ENCODE measurements at regions not wholly inside any gene's neighbourhood (a gene's known extent, or its start where the extent isn't known, plus 50 kb on each side); places are given as distances from the start of the nearest gene placed in this dataset.

GRCh38 chr5:40386289-40386688, 293.4 kb upstream of the PTGER4 start:
- no peak for DNase-seq (ENCODE audit: low read depth in 3 of 3)

- no peak for DNase-seq (ENCODE audit: low read depth in 3 of 3)
Measured at GRCh38 chr5:40385544-40385943, 294.2 kb upstream of the PTGER4 start.

- no peak for DNase-seq (ENCODE audit: low read depth in 3 of 3)
Measured at GRCh38 chr5:40384782-40385390, 294.8 kb upstream of the PTGER4 start.

GRCh38 chr5:40383749-40384651, 295.7 kb upstream of the PTGER4 start:
- DNase-seq (ENCODE audit: low read depth in 3 of 3): no peak

GRCh38 chr5:40381676-40382363, 297.9 kb upstream of the PTGER4 start:
- DNase-seq (ENCODE audit: low read depth in 3 of 3): no peak

GRCh38 chr5:40381016-40381415, 298.7 kb upstream of the PTGER4 start:
- DNase-seq (ENCODE audit: low read depth in 3 of 3): no peak

GRCh38 chr5:40378396-40379177, 301.1 kb upstream of the PTGER4 start:
- no peak for DNase-seq (ENCODE audit: low read depth in 3 of 3)

- DNase-seq (ENCODE audit: low read depth in 3 of 3): no peak
Measured at GRCh38 chr5:40376566-40376965, 303.1 kb upstream of the PTGER4 start.

GRCh38 chr5:40374853-40375252, 304.9 kb upstream of the PTGER4 start:
- no peak for DNase-seq (ENCODE audit: low read depth in 3 of 3)

GRCh38 chr5:40368200-40368599, 311.5 kb upstream of the PTGER4 start:
- no peak for DNase-seq (ENCODE audit: low read depth in 3 of 3)

- no peak for DNase-seq (ENCODE audit: low read depth in 3 of 3)
Measured at GRCh38 chr5:40367255-40367654, 312.5 kb upstream of the PTGER4 start.

- no peak for DNase-seq (ENCODE audit: low read depth in 3 of 3)
Measured at GRCh38 chr5:40365342-40366330, 314.1 kb upstream of the PTGER4 start.

- no peak for DNase-seq (ENCODE audit: low read depth in 3 of 3)
Measured at GRCh38 chr5:40364441-40364840, 315.3 kb upstream of the PTGER4 start.

GRCh38 chr5:40361378-40361777, 318.3 kb upstream of the PTGER4 start:
- no peak for DNase-seq (ENCODE audit: low read depth in 3 of 3)

- DNase-seq (ENCODE audit: low read depth in 3 of 3): no peak
Measured at GRCh38 chr5:40360685-40361084, 319.0 kb upstream of the PTGER4 start.

- no peak for DNase-seq (ENCODE audit: low read depth in 3 of 3)
Measured at GRCh38 chr5:40359832-40360231, 319.9 kb upstream of the PTGER4 start.

- no peak for DNase-seq (ENCODE audit: low read depth in 3 of 3)
Measured at GRCh38 chr5:40359093-40359492, 320.6 kb upstream of the PTGER4 start.

GRCh38 chr5:40356248-40356647, 323.5 kb upstream of the PTGER4 start:
- DNase-seq (ENCODE audit: low read depth in 3 of 3): no peak

GRCh38 chr5:40355846-40356245, 323.9 kb upstream of the PTGER4 start:
- no peak for DNase-seq (ENCODE audit: low read depth in 3 of 3)

GRCh38 chr5:40355181-40355580, 324.5 kb upstream of the PTGER4 start:
- no peak for DNase-seq (ENCODE audit: low read depth in 3 of 3)

- no peak for DNase-seq (ENCODE audit: low read depth in 3 of 3)
Measured at GRCh38 chr5:40354171-40354570, 325.5 kb upstream of the PTGER4 start.

Data from stimulated activated CD4-positive, alpha-beta T cell treated with anti-CD3 and anti-CD28 coated beads, TNF-alpha, amount 100 ng/mL, for 24 hours (primary cell).